ENCODE measurements at regions not wholly inside any gene's neighbourhood (a gene's known extent, or its start where the extent isn't known, plus 50 kb on each side); places are given as distances from the start of the nearest gene placed in this dataset.
"Not testable (repeated sequence)": the region's sequence is repeated elsewhere in the genome, so short reads cannot be mapped to it uniquely, and the experiment has no call there.

- no peak for FAIRE-seq
Observed at GRCh38 chr5:56310711-56311204, 77.6 kb upstream of the ANKRD55 start.

GRCh38 chr5:56309262-56309826, 76.2 kb upstream of the ANKRD55 start:
- FAIRE-seq = no peak

- FAIRE-seq = no peak
Observed at GRCh38 chr5:56307714-56308333, 74.7 kb upstream of the ANKRD55 start.

GRCh38 chr5:56306433-56307150, 73.5 kb upstream of the ANKRD55 start:
- no peak for FAIRE-seq

- no peak for FAIRE-seq
Observed at GRCh38 chr5:56305001-56305950, 72.1 kb upstream of the ANKRD55 start.

GRCh38 chr5:56303511-56303910, 70.4 kb upstream of the ANKRD55 start:
- no peak for FAIRE-seq

GRCh38 chr5:56302027-56302426, 68.9 kb upstream of the ANKRD55 start:
- FAIRE-seq = no peak

- FAIRE-seq = no peak
Observed at GRCh38 chr5:56301069-56301468, 67.9 kb upstream of the ANKRD55 start.

GRCh38 chr5:56299212-56299611, 66.1 kb upstream of the ANKRD55 start:
- FAIRE-seq = no peak

GRCh38 chr5:56298336-56299090, 65.4 kb upstream of the ANKRD55 start:
- no peak for FAIRE-seq

- FAIRE-seq = no peak
Observed at GRCh38 chr5:56297851-56298250, 64.7 kb upstream of the ANKRD55 start.

GRCh38 chr5:56295311-56295710, 62.2 kb upstream of the ANKRD55 start:
- FAIRE-seq = not testable (repeated sequence)

- no peak for FAIRE-seq
Observed at GRCh38 chr5:56294354-56294753, 61.2 kb upstream of the ANKRD55 start.

GRCh38 chr5:56292874-56293273, 59.7 kb upstream of the ANKRD55 start:
- not testable (repeated sequence) for FAIRE-seq

- FAIRE-seq = no peak
Observed at GRCh38 chr5:56291661-56292374, 58.7 kb upstream of the ANKRD55 start.

GRCh38 chr5:56291079-56291643, 58.0 kb upstream of the ANKRD55 start:
- FAIRE-seq = no peak

- FAIRE-seq = no peak
Observed at GRCh38 chr5:56290378-56291078, 57.4 kb upstream of the ANKRD55 start.

GRCh38 chr5:56289602-56289987, 56.5 kb upstream of the ANKRD55 start:
- FAIRE-seq = no peak

GRCh38 chr5:56288873-56289601, 55.9 kb upstream of the ANKRD55 start:
- FAIRE-seq = no peak
